Mammary epithelial cell (primary cell): ENCODE measurements at regions not wholly inside any gene's neighbourhood (a gene's known extent, or its start where the extent isn't known, plus 50 kb on each side); places are given as distances from the start of the nearest gene placed in this dataset.

Experiments
- EZH2 ChIP-seq: IDR thresholded peaks from 2 replicates; pipeline ENCODE4 v1.6.1; 2012; ENCODE audit warnings: low read length, inconsistent platforms, borderline replicate concordance
- TF ChIP-seq, protein P1 (sequence below), 2 donors: IDR thresholded peaks in 1 of 2; conservative IDR thresholded peaks in 1 of 2; 2 replicates each; pipeline ENCODE4 v1.5.1; 2011 to 2012; ENCODE audit warnings: inconsistent platforms in 2 of 2, low read length in 2 of 2, mild to moderate bottlenecking in 2 of 2, control low read depth in 1 of 2, low read depth in 1 of 2; ENCODE audit not compliant: insufficient read depth in 1 of 2; ENCODE audit errors: extremely low read depth in 1 of 2

DNA sequence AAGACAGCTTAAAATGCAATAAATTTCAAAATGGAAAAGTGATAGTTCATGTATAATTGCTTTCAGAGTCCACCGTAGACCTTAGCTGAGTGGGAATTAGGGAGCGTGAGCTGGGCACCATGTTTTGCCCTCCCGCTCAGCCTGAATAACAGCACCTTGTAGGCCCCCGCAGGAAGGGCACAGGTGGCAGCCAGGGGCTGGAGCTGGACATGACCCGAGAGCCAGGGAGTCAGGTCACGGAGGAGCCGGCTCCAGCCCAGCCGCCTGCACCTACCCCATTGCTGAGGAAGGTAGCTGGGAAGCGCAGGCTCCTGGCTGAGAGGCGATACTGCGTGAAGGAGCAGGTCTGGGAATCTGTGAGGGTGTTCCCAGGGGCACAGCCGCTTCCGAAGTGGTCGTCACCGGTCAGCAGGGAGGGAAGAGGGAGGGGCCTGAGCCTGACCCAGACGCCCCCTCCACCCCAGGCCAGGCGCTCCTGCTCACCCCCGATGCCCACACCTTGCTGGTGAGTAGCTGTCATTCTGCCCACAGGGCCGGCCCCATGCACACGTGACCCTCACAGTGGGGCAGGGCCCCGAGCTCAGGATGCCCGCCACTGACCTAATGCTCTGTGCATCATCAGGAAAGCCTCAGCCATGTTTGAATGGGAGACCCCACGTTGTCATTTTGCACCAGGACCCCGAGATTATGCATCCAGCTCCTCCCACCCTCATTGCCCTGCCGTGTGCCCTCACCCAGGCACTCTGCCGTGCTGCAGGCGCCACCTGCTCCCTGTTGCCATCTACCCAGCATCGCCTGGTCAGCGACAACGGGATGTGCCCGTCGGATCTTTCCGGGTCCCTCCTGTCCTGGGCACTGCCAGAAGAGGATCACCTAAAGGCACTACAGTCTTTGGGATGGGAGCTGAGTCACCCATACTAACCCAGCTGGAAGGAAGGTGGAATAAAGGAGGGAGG, 129.2 kb upstream of the TCERG1L start:
- TF ChIP-seq, protein P1, sequence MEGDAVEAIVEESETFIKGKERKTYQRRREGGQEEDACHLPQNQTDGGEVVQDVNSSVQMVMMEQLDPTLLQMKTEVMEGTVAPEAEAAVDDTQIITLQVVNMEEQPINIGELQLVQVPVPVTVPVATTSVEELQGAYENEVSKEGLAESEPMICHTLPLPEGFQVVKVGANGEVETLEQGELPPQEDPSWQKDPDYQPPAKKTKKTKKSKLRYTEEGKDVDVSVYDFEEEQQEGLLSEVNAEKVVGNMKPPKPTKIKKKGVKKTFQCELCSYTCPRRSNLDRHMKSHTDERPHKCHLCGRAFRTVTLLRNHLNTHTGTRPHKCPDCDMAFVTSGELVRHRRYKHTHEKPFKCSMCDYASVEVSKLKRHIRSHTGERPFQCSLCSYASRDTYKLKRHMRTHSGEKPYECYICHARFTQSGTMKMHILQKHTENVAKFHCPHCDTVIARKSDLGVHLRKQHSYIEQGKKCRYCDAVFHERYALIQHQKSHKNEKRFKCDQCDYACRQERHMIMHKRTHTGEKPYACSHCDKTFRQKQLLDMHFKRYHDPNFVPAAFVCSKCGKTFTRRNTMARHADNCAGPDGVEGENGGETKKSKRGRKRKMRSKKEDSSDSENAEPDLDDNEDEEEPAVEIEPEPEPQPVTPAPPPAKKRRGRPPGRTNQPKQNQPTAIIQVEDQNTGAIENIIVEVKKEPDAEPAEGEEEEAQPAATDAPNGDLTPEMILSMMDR (conservative IDR thresholded peaks at IDR 0.05 in 1 of 2, IDR thresholded peaks at IDR 0.05 in 1 of 2; ENCODE audit: extremely low read depth in 1 of 2, insufficient read depth in 1 of 2, low read depth in 1 of 2, low read length in 2 of 2): no peak
- TF ChIP-seq EZH2: no peak
